Calu3 (cell line): ENCODE measurements at regions not wholly inside any gene's neighbourhood (a gene's known extent, or its start where the extent isn't known, plus 50 kb on each side); places are given as distances from the start of the nearest gene placed in this dataset.

Experiments
- BruUV-seq: library from RNA; stranded (reverse); fragments of 400-500 nt; replicated peaks from 2 replicates; lab custom pipeline; 2021; lab: Mats Ljungman, UMichigan
- CTCF ChIA-PET: fragments of 300-600 bp; sonication (Branson Sonifier 250); formaldehyde crosslinking; loops from one replicate; lab custom pipeline; 2022; ENCODE audit warnings: antibody characterized with exemption; lab: Charles Lee
- DNase-seq: peaks from one replicate; pipeline ENCODE4 v3.0.0; 2022
- H3K27ac Mint-ChIP-seq: one replicate; pipeline ENCODE4 v1.8.0; 2022; ENCODE audit warnings: mixed read lengths; ENCODE audit not compliant: unreplicated experiment
- H3K27me3 Mint-ChIP-seq: one replicate; pipeline ENCODE4 v1.8.0; 2022; ENCODE audit warnings: mixed read lengths; ENCODE audit not compliant: unreplicated experiment
- H3K36me3 Mint-ChIP-seq: one replicate; pipeline ENCODE4 v1.8.0; 2022; ENCODE audit warnings: mild to moderate bottlenecking, moderate library complexity, mixed read lengths; ENCODE audit not compliant: insufficient read depth, unreplicated experiment
- H3K4me1 Mint-ChIP-seq: one replicate; pipeline ENCODE4 v1.8.0; 2022; ENCODE audit warnings: mild to moderate bottlenecking, low read depth, mixed read lengths; ENCODE audit not compliant: unreplicated experiment
- H3K4me3 Mint-ChIP-seq: one replicate; pipeline ENCODE4 v1.8.0; 2022; ENCODE audit warnings: mild to moderate bottlenecking, low read depth, moderate library complexity, mixed read lengths; ENCODE audit not compliant: unreplicated experiment
- H3K9me3 Mint-ChIP-seq: one replicate; pipeline ENCODE4 v1.8.0; 2022; ENCODE audit warnings: low read depth, mixed read lengths; ENCODE audit not compliant: unreplicated experiment
- intact Hi-C: fragments of 100-400 bp; cut with micrococcal nuclease; formaldehyde crosslinking; loops from one replicate; pipeline ENCODE4 v1.10.0; 2022; ENCODE audit not compliant: unreplicated experiment
- TF ChIP-seq, protein P1 (sequence below): fragments of 200-600 bp; IDR thresholded peaks from one replicate; pipeline ENCODE4 v1.8.0; 2022; ENCODE audit warnings: antibody characterized with exemption; ENCODE audit not compliant: unreplicated experiment

DNA sequence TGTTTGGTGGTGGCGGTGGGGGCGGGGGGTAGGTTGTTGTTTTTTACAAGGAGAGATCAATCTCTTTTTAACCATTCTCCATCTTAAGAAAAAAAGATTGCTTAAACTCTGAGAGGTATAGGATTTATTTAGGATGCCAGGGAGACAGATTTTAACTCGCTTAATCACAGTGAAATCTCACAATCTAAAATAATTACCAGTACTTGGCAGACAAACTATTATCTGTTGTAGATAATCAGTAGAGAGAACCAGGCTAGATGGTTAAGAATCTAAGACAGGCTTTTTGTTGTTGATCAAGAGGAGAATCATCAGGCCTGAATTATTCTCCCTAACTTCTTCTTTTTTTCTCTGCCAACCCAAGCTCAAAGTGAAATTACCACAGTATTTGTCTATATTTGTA is 470.2 kb upstream of the ADAMTS9 start:
- Mint-ChIP-seq H3K36me3 (no peaks in the 10 kb centered on the region), H3K27ac (no peak overlapping the region), H3K4me1 (no peaks in the 10 kb centered on the region), H3K27me3 (no peaks in the 10 kb centered on the region), H3K4me3 (no peak overlapping the region), H3K9me3 (peaks cover 2% of the 10 kb centered on the region)
- intact Hi-C loops: no loop called here
- CTCF ChIA-PET: no interaction called here
- no TSS peak for BruUV-seq
- TF ChIP-seq, protein P1, sequence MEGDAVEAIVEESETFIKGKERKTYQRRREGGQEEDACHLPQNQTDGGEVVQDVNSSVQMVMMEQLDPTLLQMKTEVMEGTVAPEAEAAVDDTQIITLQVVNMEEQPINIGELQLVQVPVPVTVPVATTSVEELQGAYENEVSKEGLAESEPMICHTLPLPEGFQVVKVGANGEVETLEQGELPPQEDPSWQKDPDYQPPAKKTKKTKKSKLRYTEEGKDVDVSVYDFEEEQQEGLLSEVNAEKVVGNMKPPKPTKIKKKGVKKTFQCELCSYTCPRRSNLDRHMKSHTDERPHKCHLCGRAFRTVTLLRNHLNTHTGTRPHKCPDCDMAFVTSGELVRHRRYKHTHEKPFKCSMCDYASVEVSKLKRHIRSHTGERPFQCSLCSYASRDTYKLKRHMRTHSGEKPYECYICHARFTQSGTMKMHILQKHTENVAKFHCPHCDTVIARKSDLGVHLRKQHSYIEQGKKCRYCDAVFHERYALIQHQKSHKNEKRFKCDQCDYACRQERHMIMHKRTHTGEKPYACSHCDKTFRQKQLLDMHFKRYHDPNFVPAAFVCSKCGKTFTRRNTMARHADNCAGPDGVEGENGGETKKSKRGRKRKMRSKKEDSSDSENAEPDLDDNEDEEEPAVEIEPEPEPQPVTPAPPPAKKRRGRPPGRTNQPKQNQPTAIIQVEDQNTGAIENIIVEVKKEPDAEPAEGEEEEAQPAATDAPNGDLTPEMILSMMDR: no peak
- no peak for DNase-seq

DNA sequence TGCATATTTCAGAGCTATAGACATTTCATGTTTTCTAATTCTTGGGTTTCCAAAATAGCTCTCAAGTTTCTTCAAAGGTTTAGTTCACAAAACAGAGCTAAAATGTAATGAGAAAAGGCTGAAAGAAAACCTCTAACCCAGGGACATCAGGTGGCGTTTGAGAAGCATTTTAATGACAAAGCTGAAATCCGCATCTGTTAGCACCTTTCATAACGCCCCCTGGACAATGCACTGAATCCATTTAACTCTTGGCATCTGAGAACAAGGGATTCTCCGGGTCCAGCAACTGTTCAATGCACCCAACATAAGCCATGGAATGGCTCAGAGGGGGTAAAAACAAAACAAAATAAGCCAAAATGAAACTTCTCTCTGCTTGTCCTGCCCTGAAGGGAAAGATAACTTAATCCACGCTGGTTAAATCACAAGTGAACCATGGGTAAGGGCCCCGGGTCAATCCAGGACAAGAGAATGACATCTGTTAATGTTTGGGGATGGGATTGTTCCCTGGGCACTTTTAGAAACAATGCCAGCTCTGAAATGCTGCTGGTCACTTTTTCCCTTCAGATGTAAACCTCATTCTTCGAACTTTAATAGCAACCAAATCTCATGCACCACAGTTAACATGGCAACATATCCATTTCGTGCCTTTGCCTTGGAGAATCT is 466.2 kb upstream of the ADAMTS9 start:
- no peaks in the 10 kb centered on the region for H3K27me3 Mint-ChIP-seq
- intact Hi-C loops: no loop called here
- peaks cover 8% of the 10 kb centered on the region for H3K4me1 Mint-ChIP-seq
- no TSS peak for BruUV-seq
- no peak for DNase-seq
- peaks cover 2% of the 10 kb centered on the region for H3K9me3 Mint-ChIP-seq
- CTCF ChIA-PET: no interaction called here
- no peaks in the 10 kb centered on the region for H3K36me3 Mint-ChIP-seq
- no peak overlapping the region for H3K4me3 Mint-ChIP-seq
- TF ChIP-seq, protein P1: no peak
- H3K27ac Mint-ChIP-seq: no peak overlapping the region

DNA sequence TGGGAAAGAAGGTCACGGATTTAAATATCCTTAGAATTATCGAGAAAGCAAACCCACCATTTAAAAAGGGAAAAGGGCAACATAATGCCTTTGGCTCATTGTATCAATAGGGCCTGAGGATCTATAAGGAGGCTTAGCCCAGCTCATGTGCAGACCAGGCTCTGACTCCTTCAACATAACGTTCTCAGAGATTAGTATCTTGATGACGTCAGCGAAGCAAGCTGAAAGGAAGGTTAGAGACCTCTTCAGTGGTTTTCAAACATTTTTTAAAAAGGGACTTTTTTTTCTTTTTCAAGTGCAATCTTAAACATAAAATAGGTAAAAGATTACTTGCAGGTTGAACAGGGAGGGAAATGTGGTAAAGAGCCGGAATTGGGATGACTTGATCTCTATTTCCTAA is 463.9 kb upstream of the ADAMTS9 start:
- peaks cover 2% of the 10 kb centered on the region for H3K9me3 Mint-ChIP-seq
- DNase-seq: no peak
- H3K4me3 Mint-ChIP-seq: no peak overlapping the region
- TF ChIP-seq, protein P1: no peak
- no TSS peak for BruUV-seq
- CTCF ChIA-PET: no interaction called here
- H3K27ac Mint-ChIP-seq: no peak overlapping the region
- H3K36me3 Mint-ChIP-seq: no peaks in the 10 kb centered on the region
- intact Hi-C loops: no loop called here
- H3K27me3 Mint-ChIP-seq: no peaks in the 10 kb centered on the region
- peaks cover 12% of the 10 kb centered on the region for H3K4me1 Mint-ChIP-seq

DNA sequence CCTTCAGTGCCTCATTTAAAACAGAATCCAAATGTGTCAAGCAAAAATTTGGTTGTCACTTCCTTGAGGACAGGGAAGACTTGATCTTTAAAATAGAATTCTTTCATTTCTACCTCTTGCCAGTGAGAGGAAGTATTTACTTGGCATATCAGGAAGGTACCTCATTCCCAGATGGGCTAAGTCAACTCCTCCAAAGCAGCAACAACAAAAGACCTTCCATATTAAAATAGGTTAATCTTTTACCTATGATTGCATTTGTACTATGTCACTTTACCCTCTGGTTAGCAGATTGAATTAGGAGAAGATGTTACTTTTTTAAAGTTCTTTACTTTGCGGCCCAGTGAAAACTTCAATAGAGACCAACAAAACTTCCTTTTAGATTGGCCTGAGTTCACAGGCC is 462.1 kb upstream of the ADAMTS9 start:
- BruUV-seq: no TSS peak
- TF ChIP-seq, protein P1: no peak
- intact Hi-C loops: no loop called here
- H3K36me3 Mint-ChIP-seq: no peaks in the 10 kb centered on the region
- H3K27me3 Mint-ChIP-seq: no peaks in the 10 kb centered on the region
- peak overlapping the region; percentile 70 for H3K27ac Mint-ChIP-seq
- peaks cover 29% of the 10 kb centered on the region for H3K4me1 Mint-ChIP-seq
- CTCF ChIA-PET: no interaction called here
- H3K4me3 Mint-ChIP-seq: no peak overlapping the region
- DNase-seq: no peak
- no peaks in the 10 kb centered on the region for H3K9me3 Mint-ChIP-seq
